Activated CD8-positive, alpha-beta memory T cell treated with anti-CD3 and anti-CD28 coated beads, Interleukin-2, amount 50 U/mL, for 24 hours (primary cell): ENCODE measurements at regions not wholly inside any gene's neighbourhood (a gene's known extent, or its start where the extent isn't known, plus 50 kb on each side); places are given as distances from the start of the nearest gene placed in this dataset.

Experiments used
- DNase-seq: peaks from one replicate; pipeline ENCODE4 v3.0.0-alpha.2; 2020; ENCODE audit errors: extremely low read depth

- no peak for DNase-seq
These were observed 189.7 kb downstream of the BCAT1 start for GRCh38 chr12:24759155-24759554.

- DNase-seq, result no peak
These were observed 192.3 kb downstream of the BCAT1 start for GRCh38 chr12:24756479-24757024.

GRCh38 chr12:24754690-24755638, 193.9 kb downstream of the BCAT1 start:
- no peak for DNase-seq

DNA sequence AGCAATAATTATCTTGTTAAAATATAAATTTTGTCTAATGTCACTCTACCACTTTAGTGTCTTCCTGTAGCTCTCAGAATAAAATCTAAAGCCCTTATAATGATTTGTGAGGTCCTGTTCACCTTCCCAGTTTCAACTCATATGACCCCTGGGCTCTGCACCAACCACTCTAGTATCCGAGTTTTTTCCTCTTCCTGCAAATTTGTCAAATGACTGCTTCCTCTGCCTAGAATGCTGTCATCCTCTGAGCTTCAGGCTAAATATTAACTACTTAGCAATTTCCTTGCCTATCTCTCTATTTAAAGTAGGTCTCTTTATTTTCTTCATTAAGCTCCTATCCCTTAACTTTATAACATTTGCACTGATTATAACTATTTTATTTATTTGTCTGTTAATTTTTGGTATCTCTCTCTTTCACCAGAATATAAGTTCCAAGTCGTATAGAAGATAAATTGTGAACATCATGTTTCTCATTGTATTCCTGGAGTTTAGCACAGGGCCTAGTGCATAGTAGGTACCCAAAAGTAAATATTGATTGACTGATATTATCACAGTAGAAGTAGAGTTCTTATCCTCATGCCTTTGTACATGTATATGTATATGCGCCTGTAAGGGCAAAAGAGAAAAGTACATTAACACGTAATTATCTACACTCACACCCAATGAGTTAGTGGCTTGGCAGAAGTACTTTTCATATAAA, 196.0 kb downstream of the BCAT1 start:
- DNase-seq, result no peak

GRCh38 chr12:24751181-24751580, 197.7 kb downstream of the BCAT1 start:
- DNase-seq, result no peak

DNA sequence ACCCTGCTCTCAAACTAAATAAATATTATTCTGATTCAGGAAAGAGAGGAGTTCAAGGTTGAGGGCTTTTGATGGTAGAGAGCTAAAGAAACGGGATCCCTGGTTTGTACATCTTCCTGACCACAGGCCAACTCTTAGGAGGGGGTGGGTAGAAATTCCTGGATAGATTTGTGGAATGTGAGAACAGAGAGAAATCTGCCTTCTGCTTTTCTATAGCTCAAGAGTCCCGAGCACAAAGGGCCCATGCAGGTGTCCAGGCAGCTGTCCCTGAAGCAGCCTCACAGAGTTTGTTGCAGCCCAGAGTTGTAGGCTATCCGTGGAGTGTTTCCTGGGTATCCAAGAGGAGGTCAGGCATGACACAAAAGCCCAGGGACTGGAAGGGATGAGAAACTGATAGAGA, 198.6 kb downstream of the BCAT1 start:
- DNase-seq, result no peak

DNA sequence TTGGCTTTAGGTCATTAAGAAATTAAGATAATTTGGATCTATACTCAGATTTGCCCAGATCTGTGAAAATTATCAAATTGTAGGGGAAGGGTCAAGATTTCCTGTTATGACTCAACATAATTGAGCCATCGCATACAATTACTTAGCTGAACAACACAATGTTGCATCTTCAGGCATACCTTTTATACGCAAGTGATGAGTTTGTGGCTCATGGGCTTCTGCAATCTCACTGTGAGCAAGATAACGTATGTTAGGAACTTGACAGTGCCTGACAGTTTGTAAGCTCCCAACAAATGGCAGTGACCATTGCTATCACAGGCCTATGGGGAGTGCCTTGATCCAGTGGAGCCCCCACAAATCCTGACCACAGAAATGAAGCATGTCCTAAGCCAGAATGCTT, 199.7 kb downstream of the BCAT1 start:
- DNase-seq, result no peak

DNA sequence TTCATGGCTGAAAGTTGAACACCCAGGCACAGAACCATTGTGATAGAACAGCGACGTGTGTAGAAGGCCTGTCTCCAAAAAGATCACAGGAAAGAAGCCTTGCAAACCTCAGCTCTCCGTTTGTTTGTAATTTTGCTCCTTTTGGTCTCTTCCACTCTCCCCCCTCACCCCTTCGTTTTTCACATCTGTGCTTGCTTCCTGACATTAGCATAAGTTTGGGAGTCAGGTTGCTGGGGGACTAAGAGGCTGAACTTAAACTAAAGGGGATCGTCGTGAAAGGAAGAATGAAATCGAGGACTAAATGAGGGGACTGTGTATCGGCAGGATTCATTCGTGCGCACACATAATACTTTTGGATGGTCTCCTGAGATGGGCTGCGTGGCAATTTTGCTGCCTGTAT, 200.6 kb downstream of the BCAT1 start:
- DNase-seq, result no peak

- DNase-seq, result no peak
These were observed 202.0 kb downstream of the BCAT1 start for GRCh38 chr12:24746864-24747263.

DNA sequence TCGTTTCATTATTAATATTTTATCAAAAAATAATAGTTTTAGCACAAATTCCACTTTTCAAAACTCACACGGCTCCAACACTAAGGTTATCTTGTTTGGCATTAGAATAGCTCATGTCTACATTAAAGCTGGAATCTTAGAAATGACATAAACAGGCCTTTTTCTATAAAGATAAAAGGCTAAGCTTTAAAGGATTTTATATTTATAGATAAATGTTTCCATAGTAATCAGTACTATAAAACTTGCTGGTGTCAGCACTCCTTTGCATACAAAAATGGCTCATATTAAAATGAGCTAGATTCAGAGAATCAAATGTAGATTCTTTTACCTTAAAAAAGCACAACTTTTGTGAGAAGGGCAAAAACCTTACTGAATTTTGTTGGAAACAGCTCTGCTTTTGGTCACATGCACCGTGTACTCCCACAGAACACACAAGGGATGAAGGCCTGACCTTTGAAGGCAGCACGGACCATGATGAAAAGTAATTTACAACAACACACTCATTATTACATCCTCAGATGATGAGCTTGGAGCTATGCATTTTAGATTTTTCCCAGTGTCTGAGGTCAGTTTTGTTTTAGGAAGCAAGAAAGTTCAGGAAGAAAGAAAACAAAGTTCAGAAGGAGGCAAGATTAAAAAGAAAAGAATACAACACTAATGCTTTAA, 202.8 kb downstream of the BCAT1 start:
- DNase-seq, result no peak

GRCh38 chr12:24743941-24744793, 204.7 kb downstream of the BCAT1 start:
- DNase-seq, result no peak

GRCh38 chr12:24742378-24742777, 206.5 kb downstream of the BCAT1 start:
- DNase-seq, result no peak

GRCh38 chr12:24741216-24741615, 207.7 kb downstream of the BCAT1 start:
- DNase-seq, result no peak

- DNase-seq, result no peak
These were observed 209.7 kb downstream of the BCAT1 start for GRCh38 chr12:24739106-24739779.

GRCh38 chr12:24738441-24738840, 210.5 kb downstream of the BCAT1 start:
- no peak for DNase-seq

DNA sequence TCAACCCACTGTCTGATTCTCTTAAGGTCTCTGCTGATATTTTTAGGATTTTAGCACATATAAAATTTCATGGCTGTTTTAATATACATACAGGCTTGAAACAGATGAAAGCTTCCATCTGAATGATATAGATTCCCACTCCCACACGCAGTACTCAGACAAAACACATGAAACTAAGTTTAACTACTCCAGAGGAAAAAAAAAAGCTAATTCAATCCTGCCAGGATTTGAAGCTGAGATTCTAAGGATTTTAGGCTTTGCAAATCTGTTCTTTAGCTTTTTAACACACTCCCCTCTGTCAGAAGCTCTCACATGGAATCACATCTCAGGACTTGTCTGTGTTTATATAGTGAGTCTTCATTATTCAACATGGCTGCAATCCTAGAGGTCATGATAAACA, 217.3 kb downstream of the BCAT1 start:
- DNase-seq, result no peak

DNA sequence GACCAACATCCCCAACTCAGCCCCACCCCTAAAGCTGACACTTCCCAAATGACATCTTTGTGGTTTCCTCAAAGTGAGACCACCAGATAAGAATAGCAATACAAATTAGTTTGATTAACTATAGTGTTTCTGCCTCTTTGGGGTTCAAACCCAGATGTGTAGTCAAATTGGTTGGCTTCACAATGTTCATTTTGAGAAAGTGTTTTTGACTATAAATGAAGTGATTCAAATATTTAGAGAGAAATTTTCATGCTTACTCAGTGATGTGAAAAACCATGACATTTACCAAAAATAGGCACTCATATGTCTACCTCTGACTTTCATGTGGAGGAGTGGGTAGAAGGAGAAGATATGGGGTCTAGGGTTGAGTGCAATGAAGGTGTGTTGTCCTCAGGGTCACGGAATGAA, 218.4 kb downstream of the BCAT1 start:
- no peak for DNase-seq

DNA sequence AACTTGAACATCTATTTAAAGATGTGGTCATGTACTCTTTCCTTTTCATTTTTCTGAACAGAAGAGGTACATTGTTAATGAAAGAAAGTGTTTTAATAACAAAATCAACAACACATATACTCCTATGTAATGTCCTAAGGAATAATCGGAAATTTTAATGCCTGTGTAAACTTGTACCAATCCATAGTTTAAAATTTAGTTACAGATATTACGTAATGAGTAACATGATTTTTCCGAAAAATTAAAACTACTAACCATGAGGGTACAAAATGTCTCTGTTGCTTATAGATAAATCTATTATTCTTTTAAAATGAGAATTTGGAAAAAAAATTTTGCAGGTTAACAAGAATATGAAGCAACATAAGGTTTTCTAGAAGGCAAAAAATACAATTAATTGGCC, 220.1 kb downstream of the BCAT1 start:
- DNase-seq, result no peak

- no peak for DNase-seq
These were observed 220.5 kb downstream of the BCAT1 start for GRCh38 chr12:24728366-24728765.

GRCh38 chr12:24725616-24726015, 223.3 kb downstream of the BCAT1 start:
- no peak for DNase-seq

DNA sequence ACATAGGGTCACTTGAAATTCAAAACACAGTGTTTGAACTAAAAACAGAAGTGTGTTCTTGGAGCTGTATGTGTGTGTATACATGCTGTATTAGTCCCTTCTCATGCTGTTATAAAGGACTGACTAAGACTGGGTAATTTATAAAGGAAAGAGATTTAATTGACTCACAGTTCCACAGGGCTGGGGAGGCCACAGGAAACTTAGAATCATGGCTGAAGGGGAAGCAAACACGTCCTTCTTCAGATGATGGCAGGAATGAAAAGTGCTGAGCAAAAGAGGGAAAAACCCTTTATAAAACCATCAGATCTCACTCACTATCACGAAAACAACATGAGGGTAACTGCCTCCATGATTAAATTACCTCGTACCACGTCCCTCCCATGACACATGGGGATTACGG, 224.1 kb downstream of the BCAT1 start:
- no peak for DNase-seq
